ENCODE measurements at regions not wholly inside any gene's neighbourhood (a gene's known extent, or its start where the extent isn't known, plus 50 kb on each side); places are given as distances from the start of the nearest gene placed in this dataset.

DNA sequence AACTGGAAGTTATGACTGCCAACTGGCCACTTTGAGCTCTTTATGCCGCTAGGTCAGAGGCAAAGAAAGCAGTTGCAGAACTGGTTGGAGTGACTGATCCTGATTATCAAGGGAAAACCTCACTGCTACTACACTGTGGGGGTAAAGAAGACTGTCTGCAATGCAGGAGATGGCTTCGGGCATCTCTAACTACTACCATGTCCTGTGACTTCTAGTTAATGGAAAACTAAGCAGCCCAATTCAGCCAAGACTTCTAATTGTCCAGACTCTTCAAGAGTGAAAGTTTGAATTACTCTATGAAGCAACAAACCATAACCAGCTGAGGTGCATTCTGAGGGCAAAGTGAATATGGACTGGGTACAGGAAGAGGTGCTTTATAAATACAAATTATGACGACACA, 773.6 kb upstream of the SLC35B3 start:
- TF ChIP-seq CTCF (IDR thresholded peaks at IDR 0.05) (no peak), POLR2A (IDR thresholded peaks at IDR 0.05) (no peak)
